Activated naive CD4-positive, alpha-beta T cell treated with anti-CD3 and anti-CD28 coated beads, Interleukin-2, amount 50 U/mL, for 24 hours (primary cell): ENCODE measurements at regions not wholly inside any gene's neighbourhood (a gene's known extent, or its start where the extent isn't known, plus 50 kb on each side); places are given as distances from the start of the nearest gene placed in this dataset.
"Not testable (repeated sequence)": the region's sequence is repeated elsewhere in the genome, so short reads cannot be mapped to it uniquely, and the experiment has no call there.

Source experiments
- H3K27ac Mint-ChIP-seq: one replicate; pipeline ENCODE4 v1.8.0; 2021; ENCODE audit warnings: mild to moderate bottlenecking, mixed read lengths
- H3K27me3 Mint-ChIP-seq: one replicate; pipeline ENCODE4 v1.8.0; 2021; ENCODE audit warnings: mixed read lengths
- H3K36me3 Mint-ChIP-seq: one replicate; pipeline ENCODE4 v1.8.0; 2021; ENCODE audit warnings: mixed read lengths
- H3K4me1 Mint-ChIP-seq: one replicate; pipeline ENCODE4 v1.8.0; 2021; ENCODE audit warnings: mixed read lengths
- H3K4me3 Mint-ChIP-seq: one replicate; pipeline ENCODE4 v1.8.0; 2021; ENCODE audit warnings: mild to moderate bottlenecking, mixed read lengths
- H3K9me3 Mint-ChIP-seq: one replicate; pipeline ENCODE4 v1.8.0; 2021; ENCODE audit warnings: mixed read lengths

GRCh38 chr21:38997843-38998175 is 185.4 kb downstream of the PSMG1 start:
- not testable (repeated sequence) for H3K27me3 Mint-ChIP-seq, H3K27ac Mint-ChIP-seq, H3K4me1 Mint-ChIP-seq, H3K9me3 Mint-ChIP-seq, H3K4me3 Mint-ChIP-seq, H3K36me3 Mint-ChIP-seq

- no peaks in the 10 kb centered on the region for H3K36me3 Mint-ChIP-seq
Measured at GRCh38 chr21:38997051-38997842, 186.0 kb downstream of the PSMG1 start.

GRCh38 chr21:38996355-38996754 is 186.9 kb downstream of the PSMG1 start:
- Mint-ChIP-seq H3K36me3 (no peaks in the 10 kb centered on the region), H3K9me3 (no peaks in the 10 kb centered on the region), H3K4me1 (no peaks in the 10 kb centered on the region), H3K4me3 (no peak overlapping the region), H3K27me3 (peaks cover 5% of the 10 kb centered on the region), H3K27ac (no peak overlapping the region)

More at GRCh38 chr21:38997051-38997842, 186.0 kb downstream of the PSMG1 start:
- peaks cover 5% of the 10 kb centered on the region for H3K27me3 Mint-ChIP-seq
- no peak overlapping the region for H3K4me3 Mint-ChIP-seq
- no peak overlapping the region for H3K27ac Mint-ChIP-seq
- no peaks in the 10 kb centered on the region for H3K9me3 Mint-ChIP-seq
- H3K4me1 Mint-ChIP-seq: no peaks in the 10 kb centered on the region

DNA sequence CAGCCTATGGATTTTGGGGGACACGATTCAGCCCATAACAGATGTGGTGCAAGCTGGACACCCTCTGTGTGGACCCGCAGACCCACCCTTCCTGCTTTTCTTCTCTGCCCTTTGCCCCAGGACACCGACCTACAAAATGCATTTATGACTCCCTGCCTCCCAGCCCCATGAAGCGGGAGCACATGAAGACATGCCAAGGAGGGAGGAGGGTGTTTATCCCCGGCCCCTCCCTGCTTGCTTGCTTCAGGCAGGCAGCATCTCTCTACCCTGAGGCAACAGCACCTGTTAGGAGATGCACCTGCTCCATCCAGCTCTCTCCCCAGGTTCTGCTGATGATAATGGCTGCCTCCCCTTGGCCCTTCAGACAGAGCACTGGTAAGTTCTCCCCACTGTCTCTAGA is 187.5 kb downstream of the PSMG1 start:
- peaks cover 5% of the 10 kb centered on the region for H3K27me3 Mint-ChIP-seq
- H3K9me3 Mint-ChIP-seq: no peaks in the 10 kb centered on the region
- H3K27ac Mint-ChIP-seq: no peak overlapping the region
- no peaks in the 10 kb centered on the region for H3K36me3 Mint-ChIP-seq
- no peaks in the 10 kb centered on the region for H3K4me1 Mint-ChIP-seq
- no peak overlapping the region for H3K4me3 Mint-ChIP-seq

DNA sequence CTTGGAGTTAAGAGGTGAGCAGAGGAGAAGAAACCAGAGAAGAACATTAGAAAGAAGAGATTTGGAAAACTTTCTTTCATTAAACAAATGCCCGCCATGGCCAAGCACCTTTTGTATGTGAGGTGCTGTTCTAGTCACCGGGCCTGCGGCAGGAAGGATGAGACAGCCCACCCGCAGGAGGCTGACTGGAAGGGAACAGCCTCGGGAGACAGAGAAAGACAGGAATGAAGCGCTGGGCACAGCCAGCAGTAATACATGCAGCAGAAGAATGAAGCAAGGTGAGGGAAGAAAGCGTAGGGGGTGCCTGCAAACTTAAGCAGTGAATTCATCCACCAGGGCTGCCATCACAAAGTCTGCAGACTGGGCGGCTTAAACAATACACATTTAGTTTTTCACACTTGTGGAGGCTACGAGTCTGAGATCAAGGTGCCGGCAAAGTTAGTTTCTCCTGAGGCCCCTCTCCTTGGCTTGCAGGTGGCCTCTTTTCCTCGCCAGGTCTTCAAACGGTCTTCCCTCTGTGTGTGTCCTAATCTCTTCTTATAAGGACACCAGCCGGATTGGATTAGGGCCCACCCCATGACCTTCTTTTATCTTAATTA is 188.1 kb downstream of the PSMG1 start:
- H3K4me3 Mint-ChIP-seq: no peak overlapping the region
- no peaks in the 10 kb centered on the region for H3K4me1 Mint-ChIP-seq
- H3K36me3 Mint-ChIP-seq: no peaks in the 10 kb centered on the region
- H3K9me3 Mint-ChIP-seq: no peaks in the 10 kb centered on the region
- H3K27ac Mint-ChIP-seq: no peak overlapping the region
- peaks cover 5% of the 10 kb centered on the region for H3K27me3 Mint-ChIP-seq

- Mint-ChIP-seq H3K9me3 (no peaks in the 10 kb centered on the region), H3K27ac (no peak overlapping the region), H3K4me1 (no peaks in the 10 kb centered on the region), H3K36me3 (no peaks in the 10 kb centered on the region), H3K4me3 (no peak overlapping the region), H3K27me3 (peaks cover 2% of the 10 kb centered on the region)
Measured at GRCh38 chr21:38994042-38994441, 188.3 kb downstream of the ETS2 start.

DNA sequence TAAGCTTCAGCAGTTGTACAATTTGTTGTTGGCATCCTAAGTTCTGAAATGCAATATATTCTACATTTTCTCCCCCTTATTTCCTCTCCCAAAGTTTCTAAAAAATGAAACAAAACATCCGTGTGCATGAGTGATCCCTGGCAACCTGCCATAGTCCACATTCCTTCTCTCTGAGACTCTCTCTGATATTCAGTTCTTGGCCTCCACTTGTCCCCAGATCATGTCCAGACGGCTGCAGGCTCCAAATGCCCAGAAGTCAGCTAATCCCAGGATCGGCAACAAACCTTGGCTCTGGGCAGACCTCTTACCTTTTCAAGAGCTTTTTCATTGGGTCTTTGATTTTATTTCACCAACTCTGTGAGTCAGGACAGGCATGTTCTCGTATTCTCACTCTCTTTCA is 187.8 kb downstream of the ETS2 start:
- Mint-ChIP-seq H3K4me3 (no peak overlapping the region), H3K9me3 (no peaks in the 10 kb centered on the region), H3K27ac (no peak overlapping the region), H3K36me3 (no peaks in the 10 kb centered on the region), H3K4me1 (no peaks in the 10 kb centered on the region), H3K27me3 (peaks cover 5% of the 10 kb centered on the region)

- no peaks in the 10 kb centered on the region for H3K36me3 Mint-ChIP-seq
- no peaks in the 10 kb centered on the region for H3K4me1 Mint-ChIP-seq
- peaks cover 9% of the 10 kb centered on the region for H3K27me3 Mint-ChIP-seq
- no peak overlapping the region for H3K27ac Mint-ChIP-seq
- no peaks in the 10 kb centered on the region for H3K9me3 Mint-ChIP-seq
- H3K4me3 Mint-ChIP-seq: no peak overlapping the region
Measured at GRCh38 chr21:38992737-38993136, 187.0 kb downstream of the ETS2 start.

GRCh38 chr21:38990424-38990794 is 184.7 kb downstream of the ETS2 start:
- Mint-ChIP-seq H3K9me3 (no peaks in the 10 kb centered on the region), H3K4me1 (peaks cover 8% of the 10 kb centered on the region), H3K27ac (no peak overlapping the region), H3K27me3 (peaks cover 22% of the 10 kb centered on the region), H3K4me3 (no peak overlapping the region), H3K36me3 (no peaks in the 10 kb centered on the region)

DNA sequence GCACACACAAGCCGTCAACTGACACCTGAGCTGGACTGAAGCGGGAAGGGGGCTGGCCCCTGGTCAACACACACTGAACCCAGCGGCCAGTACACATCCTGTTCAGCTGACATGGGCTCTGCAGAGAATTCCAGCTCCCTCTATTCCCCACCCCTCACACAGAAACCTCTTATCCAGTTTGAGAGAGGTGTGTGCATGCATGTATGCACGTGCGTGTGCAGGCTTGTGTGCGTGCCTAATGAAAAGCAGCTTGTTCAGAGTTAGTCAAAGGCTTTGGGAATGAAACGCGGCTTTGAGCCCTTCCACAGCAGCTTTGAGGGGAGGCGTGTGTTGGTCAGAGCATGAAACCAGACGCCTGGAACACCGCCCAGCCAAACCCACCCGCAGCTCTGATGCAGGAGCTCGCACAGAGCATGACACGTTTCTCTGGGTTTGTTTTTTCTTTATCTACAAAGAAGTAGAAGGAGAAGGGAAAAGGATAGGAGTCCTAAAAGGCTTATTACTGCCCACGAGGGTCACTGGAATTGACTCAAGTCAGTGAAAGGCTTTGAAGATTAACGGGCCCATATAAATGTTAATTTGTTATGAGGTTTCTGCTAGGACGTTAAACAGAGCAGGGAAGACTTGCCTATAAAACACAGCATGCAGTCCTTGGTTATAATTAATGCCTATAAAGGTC is 184.2 kb downstream of the ETS2 start:
- Mint-ChIP-seq H3K4me1 (peaks cover 13% of the 10 kb centered on the region), H3K27ac (no peak overlapping the region), H3K4me3 (no peak overlapping the region), H3K27me3 (peaks cover 26% of the 10 kb centered on the region), H3K9me3 (no peaks in the 10 kb centered on the region), H3K36me3 (no peaks in the 10 kb centered on the region)

GRCh38 chr21:38989379-38989744 is 183.6 kb downstream of the ETS2 start:
- H3K4me1 Mint-ChIP-seq: peaks cover 16% of the 10 kb centered on the region
- peaks cover 30% of the 10 kb centered on the region for H3K27me3 Mint-ChIP-seq
- no peaks in the 10 kb centered on the region for H3K36me3 Mint-ChIP-seq
- no peak overlapping the region for H3K27ac Mint-ChIP-seq
- H3K4me3 Mint-ChIP-seq: no peak overlapping the region
- no peaks in the 10 kb centered on the region for H3K9me3 Mint-ChIP-seq

- no peak overlapping the region for H3K27ac Mint-ChIP-seq
- H3K9me3 Mint-ChIP-seq: no peaks in the 10 kb centered on the region
- H3K27me3 Mint-ChIP-seq: peaks cover 31% of the 10 kb centered on the region
- H3K4me3 Mint-ChIP-seq: no peak overlapping the region
- peaks cover 16% of the 10 kb centered on the region for H3K4me1 Mint-ChIP-seq
- H3K36me3 Mint-ChIP-seq: no peaks in the 10 kb centered on the region
Measured at GRCh38 chr21:38988509-38989378, 183.0 kb downstream of the ETS2 start.

DNA sequence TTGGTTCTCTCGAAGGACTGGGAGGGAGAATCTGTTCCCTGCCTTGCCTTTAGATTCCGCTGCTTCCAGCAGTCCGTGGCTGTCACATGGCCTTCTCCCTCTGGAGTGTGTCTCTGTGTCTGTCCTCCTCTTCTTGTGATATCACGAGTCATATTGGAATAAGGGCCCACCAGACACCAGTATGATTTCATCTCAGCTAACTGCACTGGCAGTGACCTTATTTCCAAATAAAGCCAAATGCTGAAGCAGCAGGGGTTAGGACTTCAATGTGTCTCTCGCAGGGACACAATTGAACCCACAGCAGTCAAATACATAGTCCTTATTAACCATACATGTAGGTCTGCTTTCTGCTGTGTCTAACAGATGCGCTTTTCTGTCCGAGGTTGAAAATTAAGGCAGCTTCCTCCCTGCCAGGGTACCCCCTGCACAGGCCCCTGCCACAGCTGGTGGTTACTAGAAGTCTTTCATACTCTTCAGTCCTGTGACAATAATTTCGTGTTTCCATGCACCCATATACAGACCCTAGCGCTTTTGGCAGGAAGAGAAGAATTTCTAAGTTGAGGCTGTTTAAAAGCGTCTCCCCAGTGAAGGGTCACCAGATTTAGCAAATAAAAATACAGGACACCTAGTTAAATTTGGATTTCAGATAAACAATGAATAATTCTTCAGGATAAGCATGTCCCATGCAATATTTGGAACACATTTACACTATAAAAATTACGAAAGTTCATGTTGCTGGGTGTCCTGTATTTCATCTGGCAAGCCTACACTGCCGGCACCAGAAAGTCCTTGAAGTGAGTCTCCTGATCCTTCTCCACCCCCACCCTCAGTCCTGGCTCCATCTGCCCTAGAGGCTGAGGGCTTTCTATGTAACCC is 182.1 kb downstream of the ETS2 start:
- H3K4me3 Mint-ChIP-seq: no peak overlapping the region
- H3K27ac Mint-ChIP-seq: no peak overlapping the region
- no peaks in the 10 kb centered on the region for H3K9me3 Mint-ChIP-seq
- peaks cover 16% of the 10 kb centered on the region for H3K4me1 Mint-ChIP-seq
- H3K27me3 Mint-ChIP-seq: peaks cover 35% of the 10 kb centered on the region
- H3K36me3 Mint-ChIP-seq: no peaks in the 10 kb centered on the region

- peaks cover 16% of the 10 kb centered on the region for H3K4me1 Mint-ChIP-seq
- no peak overlapping the region for H3K27ac Mint-ChIP-seq
- no peaks in the 10 kb centered on the region for H3K36me3 Mint-ChIP-seq
- peaks cover 35% of the 10 kb centered on the region for H3K27me3 Mint-ChIP-seq
- H3K4me3 Mint-ChIP-seq: no peak overlapping the region
- H3K9me3 Mint-ChIP-seq: no peaks in the 10 kb centered on the region
Measured at GRCh38 chr21:38986806-38987632, 181.3 kb downstream of the ETS2 start.
